ENCODE measurements at regions not wholly inside any gene's neighbourhood (a gene's known extent, or its start where the extent isn't known, plus 50 kb on each side); places are given as distances from the start of the nearest gene placed in this dataset.

DNA sequence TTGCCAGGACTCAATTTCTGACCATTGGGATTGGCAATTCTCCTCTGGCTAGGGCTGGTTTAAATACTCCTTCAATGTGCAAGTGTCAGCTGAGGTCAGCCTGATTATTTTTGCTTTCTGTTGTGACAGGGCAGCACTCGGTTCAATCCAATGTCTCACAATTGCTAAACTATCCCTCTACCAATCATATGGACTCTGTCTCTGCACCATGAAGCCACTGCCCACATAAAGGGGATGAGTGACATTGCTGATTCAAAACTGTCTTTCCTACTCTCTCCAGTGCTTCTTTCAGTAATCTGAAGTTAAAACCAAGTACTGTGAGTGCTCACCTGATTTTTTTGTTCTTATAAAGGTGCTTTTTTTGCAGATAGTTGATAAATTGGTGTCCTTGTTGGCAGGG is 1030.7 kb downstream of the GLUD2 start (continued):
- TF ChIP-seq, protein P1, sequence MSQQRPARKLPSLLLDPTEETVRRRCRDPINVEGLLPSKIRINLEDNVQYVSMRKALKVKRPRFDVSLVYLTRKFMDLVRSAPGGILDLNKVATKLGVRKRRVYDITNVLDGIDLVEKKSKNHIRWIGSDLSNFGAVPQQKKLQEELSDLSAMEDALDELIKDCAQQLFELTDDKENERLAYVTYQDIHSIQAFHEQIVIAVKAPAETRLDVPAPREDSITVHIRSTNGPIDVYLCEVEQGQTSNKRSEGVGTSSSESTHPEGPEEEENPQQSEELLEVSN (IDR thresholded peaks at IDR 0.05; ENCODE audit: borderline replicate concordance in 1 of 2, extremely low read depth in 1 of 2, insufficient read depth in 1 of 2, insufficient read length in 1 of 2, low read depth in 1 of 2, low read length in 1 of 2, poor library complexity in 1 of 2, severe bottlenecking in 1 of 2) = no peak
- TF ChIP-seq HSF4 (CRISPR knock-in tag; IDR thresholded peaks at IDR 0.05; ENCODE audit: borderline replicate concordance) = no peak
- TF ChIP-seq NFE2 (IDR thresholded peaks at IDR 0.05; ENCODE audit: low read depth) = no peak

DNA sequence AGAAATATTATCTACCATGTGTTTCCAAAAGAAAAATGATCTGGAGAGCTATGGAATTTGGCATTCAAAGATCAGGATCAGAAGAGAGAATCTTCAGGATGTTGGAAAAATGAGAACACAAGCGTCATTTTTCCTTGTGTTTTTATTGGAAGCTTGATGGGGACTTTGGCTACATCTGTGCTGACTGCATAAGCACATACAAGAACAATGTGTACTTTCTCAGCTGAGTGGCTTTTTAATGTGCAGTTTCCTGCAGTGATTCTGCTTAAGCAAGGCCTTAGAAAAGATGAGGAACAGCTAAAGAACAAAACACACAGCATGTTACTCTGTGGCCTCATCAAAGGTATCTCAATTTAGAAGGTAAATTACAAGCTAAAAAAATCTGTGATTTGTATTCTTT is 1039.9 kb downstream of the GLUD2 start:
- Histone ChIP-seq H4K20me1 (replicated peaks; ENCODE audit: control insufficient read depth, insufficient read depth, low read length) (no peaks in the 10 kb centered on the region), H3K4me3 (no peak overlapping the region), H3K79me2 (ENCODE audit: control insufficient read depth, insufficient read depth, low read length) (no peaks in the 10 kb centered on the region), H3K36me3 (ENCODE audit: control insufficient read depth, insufficient read depth, low read length) (no peaks in the 10 kb centered on the region), H3K9me3 (replicated peaks; ENCODE audit: control insufficient read depth, insufficient read depth, low read depth, low read length) (no peaks in the 10 kb centered on the region), H3K27ac (ENCODE audit: extremely low read depth, low read depth, low read length) (no peak overlapping the region), H2AFZ (ENCODE audit: low read depth, low read length) (no peak overlapping the region), H3K4me1 (replicated peaks in 1 of 2; ENCODE audit: control insufficient read depth in 2 of 2, insufficient read depth in 2 of 2, low read length in 2 of 2) (no peaks in the 10 kb centered on the region), H3K9ac (ENCODE audit: insufficient read depth in 1 of 2, low read depth in 2 of 2, low read length in 2 of 2) (no peak overlapping the region), H3K4me2 (ENCODE audit: insufficient read depth, low read length) (no peak overlapping the region), H3K27me3 (ENCODE audit: control insufficient read depth in 2 of 2, insufficient read depth in 2 of 2, low read length in 2 of 2) (no peaks in the 10 kb centered on the region), H3K9me1 (ENCODE audit: control insufficient read depth, insufficient read depth, low read length) (no peaks in the 10 kb centered on the region)
- DNase-seq (ENCODE audit: extremely low read depth in 1 of 4, low spot score in 3 of 4) = no peak
- intact Hi-C loops (cut with micrococcal nuclease) (no loop called here), in situ Hi-C loops (cut with MboI) (no loop called here)
- TF ChIP-seq CBX5 (IDR thresholded peaks at IDR 0.05; ENCODE audit: borderline replicate concordance, low read depth) (no peak), NR3C1 (CRISPR knock-in tag; IDR thresholded peaks at IDR 0.05) (no peak), ERF (CRISPR knock-in tag; IDR thresholded peaks at IDR 0.05) (no peak), ESRRB (CRISPR knock-in tag; IDR thresholded peaks at IDR 0.05; ENCODE audit: borderline replicate concordance) (no peak), ZNF217 (CRISPR knock-in tag; IDR thresholded peaks at IDR 0.05) (no peak), MEF2D (tag; conservative IDR thresholded peaks at IDR 0.05; ENCODE audit: low read depth) (no peak)
- TF ChIP-seq, protein P2, sequence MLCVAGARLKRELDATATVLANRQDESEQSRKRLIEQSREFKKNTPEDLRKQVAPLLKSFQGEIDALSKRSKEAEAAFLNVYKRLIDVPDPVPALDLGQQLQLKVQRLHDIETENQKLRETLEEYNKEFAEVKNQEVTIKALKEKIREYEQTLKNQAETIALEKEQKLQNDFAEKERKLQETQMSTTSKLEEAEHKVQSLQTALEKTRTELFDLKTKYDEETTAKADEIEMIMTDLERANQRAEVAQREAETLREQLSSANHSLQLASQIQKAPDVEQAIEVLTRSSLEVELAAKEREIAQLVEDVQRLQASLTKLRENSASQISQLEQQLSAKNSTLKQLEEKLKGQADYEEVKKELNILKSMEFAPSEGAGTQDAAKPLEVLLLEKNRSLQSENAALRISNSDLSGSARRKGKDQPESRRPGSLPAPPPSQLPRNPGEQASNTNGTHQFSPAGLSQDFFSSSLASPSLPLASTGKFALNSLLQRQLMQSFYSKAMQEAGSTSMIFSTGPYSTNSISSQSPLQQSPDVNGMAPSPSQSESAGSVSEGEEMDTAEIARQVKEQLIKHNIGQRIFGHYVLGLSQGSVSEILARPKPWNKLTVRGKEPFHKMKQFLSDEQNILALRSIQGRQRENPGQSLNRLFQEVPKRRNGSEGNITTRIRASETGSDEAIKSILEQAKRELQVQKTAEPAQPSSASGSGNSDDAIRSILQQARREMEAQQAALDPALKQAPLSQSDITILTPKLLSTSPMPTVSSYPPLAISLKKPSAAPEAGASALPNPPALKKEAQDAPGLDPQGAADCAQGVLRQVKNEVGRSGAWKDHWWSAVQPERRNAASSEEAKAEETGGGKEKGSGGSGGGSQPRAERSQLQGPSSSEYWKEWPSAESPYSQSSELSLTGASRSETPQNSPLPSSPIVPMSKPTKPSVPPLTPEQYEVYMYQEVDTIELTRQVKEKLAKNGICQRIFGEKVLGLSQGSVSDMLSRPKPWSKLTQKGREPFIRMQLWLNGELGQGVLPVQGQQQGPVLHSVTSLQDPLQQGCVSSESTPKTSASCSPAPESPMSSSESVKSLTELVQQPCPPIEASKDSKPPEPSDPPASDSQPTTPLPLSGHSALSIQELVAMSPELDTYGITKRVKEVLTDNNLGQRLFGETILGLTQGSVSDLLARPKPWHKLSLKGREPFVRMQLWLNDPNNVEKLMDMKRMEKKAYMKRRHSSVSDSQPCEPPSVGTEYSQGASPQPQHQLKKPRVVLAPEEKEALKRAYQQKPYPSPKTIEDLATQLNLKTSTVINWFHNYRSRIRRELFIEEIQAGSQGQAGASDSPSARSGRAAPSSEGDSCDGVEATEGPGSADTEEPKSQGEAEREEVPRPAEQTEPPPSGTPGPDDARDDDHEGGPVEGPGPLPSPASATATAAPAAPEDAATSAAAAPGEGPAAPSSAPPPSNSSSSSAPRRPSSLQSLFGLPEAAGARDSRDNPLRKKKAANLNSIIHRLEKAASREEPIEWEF (CRISPR knock-in tag; IDR thresholded peaks at IDR 0.05) = no peak
- ATAC-seq = no peak
- FAIRE-seq = no peak
- WGBS (ENCODE audit: insufficient coverage, low coverage, missing lambda C conversion rate) = 0% methylated on average over 1 of the region's 1 CpG
- POLR2A ChIA-PET = no interaction called here
- BruUV-seq (replicated peaks) = no TSS peak
- CTCF ChIA-PET (ENCODE audit: low intra/inter-chr PET ratio) = no interaction called here

All from K562 (cell line).